Right kidney (tissue), 1 donor: ENCODE measurements at regions not wholly inside any gene's neighbourhood (a gene's known extent, or its start where the extent isn't known, plus 50 kb on each side); places are given as distances from the start of the nearest gene placed in this dataset.
A peak's percentile ranks its signal among the peaks of the same experiment; 100 is the strongest.
"Not testable (repeated sequence)": the region's sequence is repeated elsewhere in the genome, so short reads cannot be mapped to it uniquely, and the experiment has no call there.

Source experiments
- DNase-seq: peaks from one replicate; pipeline ENCODE4 v3.0.0-alpha.2; 2016

GRCh38 chr3:194867270-194867983 lies 181.7 kb downstream of the FAM43A start:
- DNase-seq = no peak

DNA sequence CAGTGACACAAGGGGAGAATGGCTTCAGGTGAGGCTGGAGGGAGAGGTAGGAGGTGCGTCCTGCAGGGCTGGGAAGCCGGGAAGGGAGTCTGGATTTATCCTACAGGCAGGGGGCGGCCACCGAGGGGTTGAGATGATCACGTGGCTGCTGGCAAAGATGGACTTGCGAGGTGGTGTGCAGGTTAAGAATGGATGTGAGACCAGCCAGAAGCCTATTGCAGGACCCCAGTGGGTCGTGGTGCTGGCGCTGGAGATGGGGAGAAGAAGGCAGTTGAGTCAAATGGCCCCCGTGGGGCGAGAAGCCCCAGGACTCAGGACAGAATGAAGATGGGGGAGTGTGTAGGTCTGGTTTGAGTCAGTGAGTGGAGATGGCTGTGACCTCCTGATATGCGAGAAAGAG lies 183.1 kb downstream of the FAM43A start:
- DNase-seq = no peak

DNA sequence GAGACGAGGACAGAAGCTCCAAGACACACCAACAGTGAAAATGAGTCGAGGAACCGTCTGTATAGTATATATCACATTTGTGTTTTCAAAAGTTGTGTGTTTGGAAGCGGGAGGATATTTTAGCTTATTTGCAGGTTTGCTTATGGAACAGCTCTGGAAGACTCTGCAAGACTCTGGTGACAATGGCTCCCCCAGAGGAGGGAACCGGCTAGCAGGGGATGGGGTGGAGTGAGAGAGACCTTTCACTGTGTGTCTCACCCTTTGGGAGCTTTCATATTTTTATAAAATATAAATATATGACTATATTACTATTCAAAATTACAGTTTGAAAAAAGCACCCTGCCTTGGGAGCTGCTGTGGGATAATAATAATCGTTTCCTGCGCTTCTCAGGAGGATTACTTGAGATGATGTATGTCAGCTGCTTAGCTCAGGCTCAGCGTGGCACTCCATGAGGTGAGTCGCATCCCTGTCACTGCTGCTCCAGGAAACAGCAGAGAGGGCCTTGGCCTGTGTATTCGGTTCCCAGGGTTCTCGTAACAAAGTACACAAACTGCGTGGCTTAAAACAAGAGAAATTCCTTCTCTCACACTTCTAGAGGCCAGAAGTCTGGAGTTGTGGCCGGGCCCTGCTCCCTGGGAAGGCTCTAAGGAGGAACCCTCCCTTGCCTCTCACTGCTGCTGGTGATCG lies 183.9 kb downstream of the FAM43A start:
- no peak for DNase-seq

DNA sequence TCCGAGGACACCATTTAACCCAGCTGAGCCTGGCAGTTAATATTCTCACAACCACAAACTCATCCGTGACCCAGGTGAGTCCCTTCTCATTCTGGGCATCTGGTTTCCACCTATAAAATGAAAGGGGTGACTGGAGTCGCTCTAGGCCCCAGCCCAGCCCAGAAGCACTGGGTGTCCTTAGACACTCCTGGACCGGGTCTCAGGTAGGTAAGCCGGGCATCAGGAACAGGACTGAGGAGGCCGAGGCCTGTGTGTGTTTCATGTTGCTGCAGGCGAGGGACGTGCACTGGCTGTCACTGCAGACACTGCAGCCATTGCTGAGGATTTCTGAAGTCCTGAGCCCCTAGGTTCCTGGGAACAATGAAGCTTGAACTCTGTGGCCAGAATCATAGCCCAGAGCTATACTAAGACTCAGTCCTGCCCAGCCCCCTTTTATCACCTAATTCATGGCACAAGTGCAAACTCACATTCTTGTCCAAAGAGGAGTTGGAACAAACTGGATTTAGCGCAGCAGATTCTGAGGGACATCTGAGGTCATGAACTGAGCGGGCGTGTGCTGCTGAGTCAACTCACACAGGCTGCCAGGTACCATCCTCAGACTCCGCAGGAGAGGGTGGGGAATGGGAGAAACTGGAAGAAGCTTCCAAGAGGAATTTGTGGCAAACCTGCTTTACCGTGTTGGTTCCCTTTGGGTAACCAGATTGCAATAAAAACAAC lies 184.9 kb downstream of the FAM43A start:
- no peak for DNase-seq

- DNase-seq = no peak
These were observed 185.6 kb downstream of the FAM43A start for GRCh38 chr3:194871143-194871863.

DNA sequence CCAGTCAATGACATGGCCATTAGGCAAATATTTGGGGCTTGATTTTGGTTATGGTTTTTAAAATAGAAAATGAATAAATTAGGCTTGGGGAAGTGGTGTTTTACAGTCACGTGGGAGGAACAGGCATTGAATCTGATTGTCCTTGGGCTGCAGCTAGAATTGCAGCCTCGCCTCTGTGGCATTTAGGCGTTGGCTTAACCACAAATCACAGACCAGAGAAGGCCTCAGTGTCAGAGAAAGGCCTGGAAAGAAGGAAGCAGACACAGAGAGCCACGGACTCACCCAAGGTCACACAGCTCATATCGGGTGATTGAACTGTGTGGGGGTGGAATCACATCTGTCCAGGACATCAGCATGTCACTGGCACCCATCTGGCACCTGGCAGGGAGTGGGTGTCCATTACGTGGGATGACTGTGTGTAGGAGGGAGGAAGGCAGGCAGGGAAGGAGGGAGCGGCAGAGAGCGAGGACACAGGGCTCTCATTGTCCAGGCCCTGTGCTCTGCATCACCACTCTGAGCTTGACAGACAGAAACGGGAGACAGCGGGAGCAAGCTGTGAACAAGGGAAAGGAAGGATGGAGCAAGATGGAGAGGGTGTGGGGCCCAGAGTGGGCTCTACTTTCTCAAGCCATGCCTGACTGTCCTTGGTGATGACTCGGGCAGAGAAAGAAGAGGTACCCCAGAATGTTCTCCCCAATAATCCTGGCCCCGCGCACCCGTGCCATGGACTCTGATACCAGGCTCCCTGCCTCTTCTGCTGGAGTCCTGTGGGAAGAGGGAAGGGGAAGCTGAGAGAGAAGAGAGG lies 186.4 kb downstream of the FAM43A start:
- DNase-seq = no peak

GRCh38 chr3:194872669-194872977 lies 186.9 kb downstream of the FAM43A start:
- no peak for DNase-seq

- not testable (repeated sequence) for DNase-seq
These were observed 187.8 kb downstream of the FAM43A start for GRCh38 chr3:194873474-194873873.

GRCh38 chr3:194874206-194874605 lies 188.5 kb downstream of the FAM43A start:
- DNase-seq = no peak

GRCh38 chr3:194874783-194875182 lies 189.1 kb downstream of the FAM43A start:
- DNase-seq = no peak

DNA sequence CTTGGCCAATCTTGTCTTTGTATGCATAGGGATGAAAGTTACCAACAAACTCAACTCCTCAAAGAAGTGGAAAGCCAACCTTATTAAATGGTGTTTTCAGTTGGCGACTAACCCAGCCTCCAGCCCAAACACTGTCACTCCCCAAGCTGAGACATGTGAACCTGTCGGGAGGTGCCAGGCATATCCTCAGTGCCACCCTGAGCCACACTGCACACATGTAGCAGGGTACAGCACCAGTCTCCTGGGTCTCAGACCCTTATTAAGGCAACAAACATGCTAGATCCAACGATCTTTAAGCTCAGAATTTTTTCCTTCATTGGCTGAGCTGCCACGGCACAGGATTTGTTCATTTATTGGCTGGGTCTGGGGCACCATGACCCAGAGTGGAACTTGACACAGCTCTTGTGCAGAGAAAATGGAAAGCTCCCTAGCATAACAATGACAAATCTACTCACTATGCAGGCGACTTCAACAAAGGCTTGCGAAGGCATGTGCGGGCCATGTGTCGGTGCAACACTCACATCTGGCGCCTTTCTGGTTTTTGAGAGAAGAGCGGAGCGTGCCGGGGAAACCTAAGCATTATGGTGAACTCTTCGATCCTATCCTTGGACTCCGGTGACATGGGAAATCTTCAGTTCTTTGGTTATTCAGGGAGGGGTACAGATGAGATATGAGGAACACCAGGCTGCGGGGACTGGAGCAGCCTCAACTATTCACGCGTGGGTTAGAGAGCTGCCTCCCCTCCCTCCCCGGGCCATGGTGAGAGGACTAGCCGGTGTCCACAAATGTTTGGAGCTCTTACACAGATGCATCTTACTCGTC lies 190.1 kb downstream of the FAM43A start:
- DNase-seq = no peak

- no peak for DNase-seq
These were observed 190.9 kb downstream of the FAM43A start for GRCh38 chr3:194876403-194877095.

GRCh38 chr3:194877291-194878119 lies 191.8 kb downstream of the FAM43A start:
- DNase-seq = no peak

GRCh38 chr3:194879126-194879877 lies 193.6 kb downstream of the FAM43A start:
- DNase-seq = no peak

DNA sequence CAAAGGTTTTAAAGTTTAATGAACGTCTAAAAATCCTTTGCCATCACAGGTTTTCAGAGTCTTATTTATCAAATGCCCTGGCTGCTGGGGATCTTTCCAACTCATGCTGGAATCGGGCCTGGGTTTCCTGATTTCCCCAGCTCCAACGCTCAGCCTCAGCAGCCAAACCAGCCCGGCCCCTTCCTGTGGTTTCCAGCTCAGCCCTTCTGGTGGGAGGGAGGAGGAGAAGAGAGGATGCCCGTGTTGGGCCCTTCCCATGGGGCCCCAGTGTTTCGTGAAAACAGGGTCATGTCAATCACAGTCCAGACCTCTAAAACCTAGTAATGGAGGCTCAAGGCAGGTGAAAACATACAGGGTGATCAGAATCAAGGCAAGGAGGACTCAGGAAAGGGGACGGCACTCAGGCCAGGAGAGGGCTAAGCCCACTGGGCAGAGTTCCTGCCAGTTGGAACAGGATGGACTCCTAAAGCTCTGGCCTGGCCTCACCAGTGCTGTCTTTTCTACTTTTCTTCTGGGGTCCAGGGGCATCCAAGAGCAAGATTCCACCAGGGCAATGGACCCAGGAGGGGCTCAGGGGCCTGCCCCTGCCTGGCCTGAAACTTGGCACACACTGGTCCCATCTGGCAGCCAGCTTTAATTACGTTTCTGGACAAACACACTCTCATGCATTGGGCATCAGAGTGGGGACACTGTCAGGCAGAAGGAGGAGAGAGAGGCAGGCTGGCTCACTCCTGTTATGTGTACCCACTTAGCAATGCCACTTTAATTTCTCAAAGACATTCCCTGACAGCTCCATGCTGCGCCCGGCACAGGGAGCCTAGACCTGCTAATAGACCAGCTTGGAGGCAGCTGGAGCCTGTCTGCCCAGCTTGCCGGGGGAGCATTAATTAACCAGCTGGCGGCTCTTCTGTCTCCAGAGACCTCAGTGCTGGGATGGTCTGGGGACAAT lies 194.6 kb downstream of the FAM43A start:
- DNase-seq = peak; percentile 38

GRCh38 chr3:194880940-194881925 lies 195.6 kb downstream of the FAM43A start:
- DNase-seq = no peak
